HCT116 (cell line): ENCODE measurements at regions not wholly inside any gene's neighbourhood (a gene's known extent, or its start where the extent isn't known, plus 50 kb on each side); places are given as distances from the start of the nearest gene placed in this dataset.

Source experiments
- ATAC-seq: fragments of 200-7000 bp; cut with Tn5 transposase; 2 replicates; pipeline ENCODE4 v1.9.1; 2020; ENCODE audit warnings: mild to moderate bottlenecking, moderate library complexity
- BruUV-seq: library from RNA; stranded (reverse); fragments of 400-500 nt; replicated peaks from 2 replicates; lab custom pipeline; 2021; lab: Mats Ljungman, UMichigan
- CTCF ChIA-PET: fragments of 300-600 bp; sonication (Branson Sonifier 250); formaldehyde crosslinking; loops from one replicate; lab custom pipeline; 2021; ENCODE audit warnings: antibody characterized with exemption; lab: Charles Lee
- POLR2A ChIA-PET: fragments of 300-600, 350-600 bp; sonication (Branson Sonifier 250); formaldehyde crosslinking; loops from one replicate; lab custom pipeline; 2021; ENCODE audit warnings: antibody characterized with exemption; lab: Charles Lee
- RAD21 ChIA-PET, 2 experiments: fragments of 300-600 bp; sonication (Branson Sonifier 250); formaldehyde crosslinking; loops; one replicate each; lab custom pipeline; 2023; ENCODE audit warnings: low total read pairs in 2 of 2; ENCODE audit not compliant: uncharacterized antibody in 2 of 2, unreplicated experiment in 2 of 2, low non-redundant PET in 1 of 2; lab: Charles Lee
- DNase-seq: peaks from one replicate; pipeline ENCODE4 v3.0.0-alpha.2; 2010; ENCODE audit warnings: low read depth, low spot score
- H2AFZ ChIP-seq: fragments of 200-600 bp; shearing (Covaris generic), sonication (generic); 2 replicates; pipeline ENCODE4 v1.6.1; 2017; ENCODE audit warnings: low read depth, mixed run types, mixed read lengths, antibody characterized with exemption, low read length; ENCODE audit not compliant: poor library complexity, severe bottlenecking
- H3K27ac ChIP-seq: 2 replicates; pipeline ENCODE4 v1.5.1; 2012; ENCODE audit warnings: low read depth, low read length
- H3K27me3 ChIP-seq: fragments of 200-600 bp; sonication (generic); 2 replicates; pipeline ENCODE4 v1.6.1; 2016; ENCODE audit warnings: mixed run types, low read length, mixed read lengths; ENCODE audit not compliant: insufficient read depth
- H3K36me3 ChIP-seq, 2 experiments: fragments of 200-500 bp in 1 of 2; fragments of 200-600 bp in 1 of 2; sonication (Bioruptor generic) in 1 of 2; sonication (generic) in 1 of 2; 2 replicates each; pipeline versions ENCODE4 v1.5.1 to v1.6.1; 2014 to 2016; ENCODE audit warnings: low read length in 2 of 2, inconsistent platforms in 1 of 2, mixed read lengths in 1 of 2, mixed run types in 1 of 2; ENCODE audit not compliant: insufficient read depth in 2 of 2, control insufficient read depth in 1 of 2
- H3K4me1 ChIP-seq, 2 experiments: fragments of 200-600 bp in 1 of 2; sonication (generic) in 1 of 2; 2 replicates each; pipeline versions ENCODE4 v1.5.1 to v1.6.1; 2012 to 2017; ENCODE audit warnings: low read length in 2 of 2, inconsistent platforms in 1 of 2, mild to moderate bottlenecking in 1 of 2, mixed read lengths in 1 of 2, mixed run types in 1 of 2, moderate library complexity in 1 of 2; ENCODE audit not compliant: insufficient read depth in 2 of 2, control insufficient read depth in 1 of 2
- H3K4me2 ChIP-seq: fragments of 200-600 bp; sonication (generic); 2 replicates; pipeline ENCODE4 v1.6.1; 2017; ENCODE audit warnings: mixed run types, low read length, mixed read lengths
- H3K4me3 ChIP-seq, 2 experiments: fragments of 200-600 bp in 1 of 2; sonication (generic) in 1 of 2; replicated peaks in 1 of 2; 2 replicates each; pipeline ENCODE4 v1.5.1; 2011 to 2016; ENCODE audit warnings: low read length in 2 of 2, control low read depth in 1 of 2, low read depth in 1 of 2, mild to moderate bottlenecking in 1 of 2, mixed read lengths in 1 of 2, mixed run types in 1 of 2
- H3K79me2 ChIP-seq: fragments of 200-600 bp; sonication (generic); 2 replicates; pipeline ENCODE4 v1.6.1; 2017; ENCODE audit warnings: mild to moderate bottlenecking, mixed run types, low read length, moderate library complexity, mixed read lengths; ENCODE audit not compliant: insufficient read depth
- H3K9ac ChIP-seq: fragments of 200-600 bp; sonication (generic); 2 replicates; pipeline ENCODE4 v1.6.1; 2016; ENCODE audit warnings: low read length, mixed read lengths
- H3K9me2 ChIP-seq: fragments of 200-600 bp; sonication (generic), shearing (Covaris generic); 2 replicates; pipeline ENCODE4 v1.6.1; 2017; ENCODE audit warnings: mixed run types, mild to moderate bottlenecking, moderate library complexity; ENCODE audit not compliant: insufficient read depth
- H3K9me3 ChIP-seq, 2 experiments: fragments of 200-500 bp in 1 of 2; fragments of 200-600 bp in 1 of 2; sonication (Bioruptor generic) in 1 of 2; sonication (generic) in 1 of 2; 2 replicates each; pipeline ENCODE4 v1.6.1; 2014 to 2017; ENCODE audit warnings: low read length in 2 of 2, mixed read lengths in 2 of 2, inconsistent platforms in 1 of 2, low read depth in 1 of 2, mild to moderate bottlenecking in 1 of 2, mixed run types in 1 of 2, moderate library complexity in 1 of 2; ENCODE audit not compliant: control insufficient read depth in 1 of 2, insufficient read depth in 1 of 2
- H4K20me1 ChIP-seq: fragments of 200-600 bp; sonication (generic), shearing (Covaris generic); 2 replicates; pipeline ENCODE4 v1.6.1; 2017; ENCODE audit warnings: mixed run types, mild to moderate bottlenecking, moderate library complexity; ENCODE audit not compliant: insufficient read depth
- ATF3 ChIP-seq: IDR thresholded peaks from 2 replicates; pipeline ENCODE4 v1.6.1; 2012
- CEBPB ChIP-seq: IDR thresholded peaks from 2 replicates; pipeline ENCODE4 v1.6.1; 2012; ENCODE audit warnings: low read depth
- EGR1 ChIP-seq: IDR thresholded peaks from 2 replicates; pipeline ENCODE4 v1.6.1; 2012; ENCODE audit warnings: low read depth
- ELF1 ChIP-seq: IDR thresholded peaks from 2 replicates; pipeline ENCODE4 v1.6.1; 2012; ENCODE audit warnings: low read depth, borderline replicate concordance
- EZH2 ChIP-seq: fragments of 200-600 bp; sonication (generic); IDR thresholded peaks from 2 replicates; pipeline ENCODE4 v1.6.1; 2017; ENCODE audit warnings: antibody characterized with exemption, mixed run types
- EZH2phosphoT487 ChIP-seq: fragments of 200-600 bp; IDR thresholded peaks from 2 replicates; pipeline ENCODE4 v1.6.1; 2018; ENCODE audit warnings: antibody characterized with exemption, borderline replicate concordance
- FOSL1 ChIP-seq: IDR thresholded peaks from 2 replicates; pipeline ENCODE4 v1.6.1; 2012; ENCODE audit warnings: low read depth
- JUND ChIP-seq: IDR thresholded peaks from 2 replicates; pipeline ENCODE4 v1.6.1; 2012
- MAX ChIP-seq: IDR thresholded peaks from 2 replicates; pipeline ENCODE4 v1.6.1; 2012
- POLR2A ChIP-seq: IDR thresholded peaks from 2 replicates; pipeline ENCODE4 v1.7.0; 2011; ENCODE audit warnings: borderline replicate concordance; ENCODE audit not compliant: insufficient read depth, insufficient read length; ENCODE audit errors: extremely low read depth
- POLR2AphosphoS5 ChIP-seq: IDR thresholded peaks from 2 replicates; pipeline ENCODE4 v1.6.1; 2011; ENCODE audit warnings: mild to moderate bottlenecking, low read depth, low read length, moderate library complexity
- RAD21 ChIP-seq: IDR thresholded peaks from 2 replicates; pipeline ENCODE4 v1.6.1; 2012; ENCODE audit warnings: low read depth, mild to moderate bottlenecking
- REST ChIP-seq: IDR thresholded peaks from 2 replicates; pipeline ENCODE4 v1.6.1; 2012; ENCODE audit warnings: low read depth
- TCF7L2 ChIP-seq: IDR thresholded peaks from 2 replicates; pipeline ENCODE4 v1.7.0; 2011; ENCODE audit warnings: borderline replicate concordance, inconsistent platforms; ENCODE audit not compliant: insufficient read depth, insufficient read length; ENCODE audit errors: extremely low read depth
- YY1 ChIP-seq: IDR thresholded peaks from 2 replicates; pipeline ENCODE4 v1.6.1; 2011; ENCODE audit warnings: low read length, low read depth, moderate library complexity, mild to moderate bottlenecking; ENCODE audit not compliant: insufficient replicate concordance; ENCODE audit errors: extremely low read depth
- ZFX ChIP-seq: fragments of 450-650 bp; IDR thresholded peaks from 2 replicates; pipeline ENCODE4 v1.6.1; 2017
- ZNF274 ChIP-seq: fragments of 200-500 bp; sonication (Bioruptor generic); IDR thresholded peaks from 2 replicates; pipeline ENCODE4 v1.6.1; 2014; ENCODE audit warnings: mild to moderate bottlenecking, low read depth, low read length, inconsistent platforms
- intact Hi-C: fragments of 100-400 bp; cut with micrococcal nuclease; formaldehyde crosslinking; loops from 2 replicates; pipeline ENCODE4 v1.10.0; 2022
- TF ChIP-seq, protein P1 (sequence below): IDR thresholded peaks from 2 replicates; pipeline ENCODE4 v1.6.1; 2011; ENCODE audit warnings: mild to moderate bottlenecking, low read length, moderate library complexity; ENCODE audit not compliant: insufficient replicate concordance; ENCODE audit errors: extremely low read depth
- TF ChIP-seq, protein P2 (sequence below), 3 experiments: fragments of 200-600 bp in 1 of 3; sonication (generic) in 1 of 3; IDR thresholded peaks in 2 of 3; conservative IDR thresholded peaks in 1 of 3; 2 replicates each; pipeline ENCODE4 v1.5.1; 2012 to 2017; ENCODE audit warnings: low read depth in 2 of 3, low read length in 2 of 3, antibody characterized with exemption in 1 of 3, borderline replicate concordance in 1 of 3, control low read depth in 1 of 3, mild to moderate bottlenecking in 1 of 3, mixed read lengths in 1 of 3, mixed run types in 1 of 3, moderate library complexity in 1 of 3; ENCODE audit not compliant: insufficient read depth in 1 of 3

DNA sequence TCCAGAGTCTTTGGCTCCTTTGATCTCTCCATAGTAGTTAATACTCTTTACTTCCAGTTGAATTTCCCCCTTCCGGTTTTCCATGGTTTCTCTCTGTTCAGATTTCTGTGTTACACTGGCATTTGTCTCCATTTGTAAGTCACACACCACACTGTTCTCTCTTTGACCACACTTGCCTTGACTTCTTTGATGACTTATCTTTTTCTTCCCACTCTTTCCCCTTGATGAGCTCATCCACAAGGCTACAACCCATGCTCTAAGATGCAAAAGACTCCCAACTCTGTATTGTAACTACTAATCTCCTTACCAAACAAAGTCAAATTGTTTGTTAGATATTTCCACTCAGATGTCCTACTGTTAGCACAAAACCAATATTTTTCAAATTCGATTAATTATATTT is 242.7 kb upstream of the E2F7 start:
- ChIA-PET POLR2A (no interaction called here), CTCF (no interaction called here), RAD21 (no interaction called here)
- TF ChIP-seq ATF3 = no peak
- TF ChIP-seq MAX = no peak
- no peak for TF ChIP-seq ELF1
- TF ChIP-seq, protein P1, sequence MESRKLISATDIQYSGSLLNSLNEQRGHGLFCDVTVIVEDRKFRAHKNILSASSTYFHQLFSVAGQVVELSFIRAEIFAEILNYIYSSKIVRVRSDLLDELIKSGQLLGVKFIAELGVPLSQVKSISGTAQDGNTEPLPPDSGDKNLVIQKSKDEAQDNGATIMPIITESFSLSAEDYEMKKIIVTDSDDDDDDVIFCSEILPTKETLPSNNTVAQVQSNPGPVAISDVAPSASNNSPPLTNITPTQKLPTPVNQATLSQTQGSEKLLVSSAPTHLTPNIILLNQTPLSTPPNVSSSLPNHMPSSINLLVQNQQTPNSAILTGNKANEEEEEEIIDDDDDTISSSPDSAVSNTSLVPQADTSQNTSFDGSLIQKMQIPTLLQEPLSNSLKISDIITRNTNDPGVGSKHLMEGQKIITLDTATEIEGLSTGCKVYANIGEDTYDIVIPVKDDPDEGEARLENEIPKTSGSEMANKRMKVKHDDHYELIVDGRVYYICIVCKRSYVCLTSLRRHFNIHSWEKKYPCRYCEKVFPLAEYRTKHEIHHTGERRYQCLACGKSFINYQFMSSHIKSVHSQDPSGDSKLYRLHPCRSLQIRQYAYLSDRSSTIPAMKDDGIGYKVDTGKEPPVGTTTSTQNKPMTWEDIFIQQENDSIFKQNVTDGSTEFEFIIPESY = no peak
- TF ChIP-seq ZNF274 = no peak
- TF ChIP-seq JUND = no peak
- TF ChIP-seq TCF7L2 = no peak
- TF ChIP-seq POLR2A = no peak
- TF ChIP-seq ZFX = no peak
- no peak for TF ChIP-seq REST
- no peak for TF ChIP-seq EZH2phosphoT487
- TF ChIP-seq EGR1 = no peak
- TF ChIP-seq CEBPB = no peak
- no peak for TF ChIP-seq FOSL1
- no peak for TF ChIP-seq RAD21
- no peak for TF ChIP-seq EZH2
- TF ChIP-seq POLR2AphosphoS5 = no peak
- TF ChIP-seq YY1 = no peak
- TF ChIP-seq, protein P2, sequence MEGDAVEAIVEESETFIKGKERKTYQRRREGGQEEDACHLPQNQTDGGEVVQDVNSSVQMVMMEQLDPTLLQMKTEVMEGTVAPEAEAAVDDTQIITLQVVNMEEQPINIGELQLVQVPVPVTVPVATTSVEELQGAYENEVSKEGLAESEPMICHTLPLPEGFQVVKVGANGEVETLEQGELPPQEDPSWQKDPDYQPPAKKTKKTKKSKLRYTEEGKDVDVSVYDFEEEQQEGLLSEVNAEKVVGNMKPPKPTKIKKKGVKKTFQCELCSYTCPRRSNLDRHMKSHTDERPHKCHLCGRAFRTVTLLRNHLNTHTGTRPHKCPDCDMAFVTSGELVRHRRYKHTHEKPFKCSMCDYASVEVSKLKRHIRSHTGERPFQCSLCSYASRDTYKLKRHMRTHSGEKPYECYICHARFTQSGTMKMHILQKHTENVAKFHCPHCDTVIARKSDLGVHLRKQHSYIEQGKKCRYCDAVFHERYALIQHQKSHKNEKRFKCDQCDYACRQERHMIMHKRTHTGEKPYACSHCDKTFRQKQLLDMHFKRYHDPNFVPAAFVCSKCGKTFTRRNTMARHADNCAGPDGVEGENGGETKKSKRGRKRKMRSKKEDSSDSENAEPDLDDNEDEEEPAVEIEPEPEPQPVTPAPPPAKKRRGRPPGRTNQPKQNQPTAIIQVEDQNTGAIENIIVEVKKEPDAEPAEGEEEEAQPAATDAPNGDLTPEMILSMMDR (IDR thresholded peaks at IDR 0.05 in 2 of 3, conservative IDR thresholded peaks at IDR 0.05 in 1 of 3; ENCODE audit: borderline replicate concordance in 1 of 3, insufficient read depth in 1 of 3, low read depth in 2 of 3, low read length in 2 of 3) = no peak
- no peaks in the 10 kb centered on the region for H3K27me3 ChIP-seq
- H4K20me1 ChIP-seq = no peaks in the 10 kb centered on the region
- intact Hi-C loops = no loop called here
- ATAC-seq = no peak
- no TSS peak for BruUV-seq
- H3K4me1 ChIP-seq = no peaks in the 10 kb centered on the region
- H3K79me2 ChIP-seq = no peaks in the 10 kb centered on the region
- no peak for DNase-seq
- H3K9me3 ChIP-seq = no peaks in the 10 kb centered on the region
- no peak overlapping the region for H3K9ac ChIP-seq
- H2AFZ ChIP-seq = no peak overlapping the region
- H3K36me3 ChIP-seq = no peaks in the 10 kb centered on the region
- no peak overlapping the region for H3K4me2 ChIP-seq
- H3K4me3 ChIP-seq = no peak overlapping the region
- no peaks in the 10 kb centered on the region for H3K9me2 ChIP-seq
- H3K27ac ChIP-seq = no peak overlapping the region
